ENCODE measurements at regions not wholly inside any gene's neighbourhood (a gene's known extent, or its start where the extent isn't known, plus 50 kb on each side); places are given as distances from the start of the nearest gene placed in this dataset.

DNA sequence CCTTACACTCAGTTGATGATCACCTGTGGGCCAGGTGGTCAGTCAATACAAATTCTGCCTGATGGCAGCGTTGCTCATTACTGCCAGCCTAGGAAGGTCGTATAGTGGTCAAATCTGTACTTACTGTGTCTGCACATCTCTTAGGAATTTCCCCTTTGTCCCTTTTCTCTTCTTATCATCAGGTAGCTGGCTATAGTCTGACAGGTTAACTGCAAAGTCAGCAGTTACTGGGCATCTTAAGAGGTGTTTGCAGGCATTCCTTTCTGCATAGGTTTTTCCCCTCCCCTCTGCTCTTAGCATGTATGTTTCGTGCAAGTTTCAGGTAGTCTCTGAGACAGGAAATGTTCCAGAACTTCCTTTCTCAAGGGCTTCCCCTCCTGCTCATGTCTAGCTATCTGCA lies 298.7 kb downstream of the LRRIQ3 start:
- TF ChIP-seq, protein P1, sequence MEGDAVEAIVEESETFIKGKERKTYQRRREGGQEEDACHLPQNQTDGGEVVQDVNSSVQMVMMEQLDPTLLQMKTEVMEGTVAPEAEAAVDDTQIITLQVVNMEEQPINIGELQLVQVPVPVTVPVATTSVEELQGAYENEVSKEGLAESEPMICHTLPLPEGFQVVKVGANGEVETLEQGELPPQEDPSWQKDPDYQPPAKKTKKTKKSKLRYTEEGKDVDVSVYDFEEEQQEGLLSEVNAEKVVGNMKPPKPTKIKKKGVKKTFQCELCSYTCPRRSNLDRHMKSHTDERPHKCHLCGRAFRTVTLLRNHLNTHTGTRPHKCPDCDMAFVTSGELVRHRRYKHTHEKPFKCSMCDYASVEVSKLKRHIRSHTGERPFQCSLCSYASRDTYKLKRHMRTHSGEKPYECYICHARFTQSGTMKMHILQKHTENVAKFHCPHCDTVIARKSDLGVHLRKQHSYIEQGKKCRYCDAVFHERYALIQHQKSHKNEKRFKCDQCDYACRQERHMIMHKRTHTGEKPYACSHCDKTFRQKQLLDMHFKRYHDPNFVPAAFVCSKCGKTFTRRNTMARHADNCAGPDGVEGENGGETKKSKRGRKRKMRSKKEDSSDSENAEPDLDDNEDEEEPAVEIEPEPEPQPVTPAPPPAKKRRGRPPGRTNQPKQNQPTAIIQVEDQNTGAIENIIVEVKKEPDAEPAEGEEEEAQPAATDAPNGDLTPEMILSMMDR (IDR thresholded peaks at IDR 0.05; ENCODE audit: poor library complexity, severe bottlenecking): no peak
- no peak for TF ChIP-seq EZH2 (IDR thresholded peaks at IDR 0.05; ENCODE audit: borderline replicate concordance, insufficient read depth, low read length, poor library complexity, severe bottlenecking)
